ENCODE measurements at regions not wholly inside any gene's neighbourhood (a gene's known extent, or its start where the extent isn't known, plus 50 kb on each side); places are given as distances from the start of the nearest gene placed in this dataset.

GRCh38 chr13:44075113-44075512, 195.4 kb downstream of the LACC1 start:
- intact Hi-C loops (cut with DNase I), result no loop called here
- Histone ChIP-seq H3K27me3 (ENCODE audit: low read depth) (no peaks in the 10 kb centered on the region), H3K4me1 (no peaks in the 10 kb centered on the region), H3K27ac (no peak overlapping the region), H3K36me3 (no peaks in the 10 kb centered on the region), H3K9me3 (no peaks in the 10 kb centered on the region), H3K4me3 (no peak overlapping the region)
- TF ChIP-seq, protein P1, sequence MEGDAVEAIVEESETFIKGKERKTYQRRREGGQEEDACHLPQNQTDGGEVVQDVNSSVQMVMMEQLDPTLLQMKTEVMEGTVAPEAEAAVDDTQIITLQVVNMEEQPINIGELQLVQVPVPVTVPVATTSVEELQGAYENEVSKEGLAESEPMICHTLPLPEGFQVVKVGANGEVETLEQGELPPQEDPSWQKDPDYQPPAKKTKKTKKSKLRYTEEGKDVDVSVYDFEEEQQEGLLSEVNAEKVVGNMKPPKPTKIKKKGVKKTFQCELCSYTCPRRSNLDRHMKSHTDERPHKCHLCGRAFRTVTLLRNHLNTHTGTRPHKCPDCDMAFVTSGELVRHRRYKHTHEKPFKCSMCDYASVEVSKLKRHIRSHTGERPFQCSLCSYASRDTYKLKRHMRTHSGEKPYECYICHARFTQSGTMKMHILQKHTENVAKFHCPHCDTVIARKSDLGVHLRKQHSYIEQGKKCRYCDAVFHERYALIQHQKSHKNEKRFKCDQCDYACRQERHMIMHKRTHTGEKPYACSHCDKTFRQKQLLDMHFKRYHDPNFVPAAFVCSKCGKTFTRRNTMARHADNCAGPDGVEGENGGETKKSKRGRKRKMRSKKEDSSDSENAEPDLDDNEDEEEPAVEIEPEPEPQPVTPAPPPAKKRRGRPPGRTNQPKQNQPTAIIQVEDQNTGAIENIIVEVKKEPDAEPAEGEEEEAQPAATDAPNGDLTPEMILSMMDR (IDR thresholded peaks at IDR 0.05), result no peak
- DNase-seq (no peak), ATAC-seq (no peak)

DNA sequence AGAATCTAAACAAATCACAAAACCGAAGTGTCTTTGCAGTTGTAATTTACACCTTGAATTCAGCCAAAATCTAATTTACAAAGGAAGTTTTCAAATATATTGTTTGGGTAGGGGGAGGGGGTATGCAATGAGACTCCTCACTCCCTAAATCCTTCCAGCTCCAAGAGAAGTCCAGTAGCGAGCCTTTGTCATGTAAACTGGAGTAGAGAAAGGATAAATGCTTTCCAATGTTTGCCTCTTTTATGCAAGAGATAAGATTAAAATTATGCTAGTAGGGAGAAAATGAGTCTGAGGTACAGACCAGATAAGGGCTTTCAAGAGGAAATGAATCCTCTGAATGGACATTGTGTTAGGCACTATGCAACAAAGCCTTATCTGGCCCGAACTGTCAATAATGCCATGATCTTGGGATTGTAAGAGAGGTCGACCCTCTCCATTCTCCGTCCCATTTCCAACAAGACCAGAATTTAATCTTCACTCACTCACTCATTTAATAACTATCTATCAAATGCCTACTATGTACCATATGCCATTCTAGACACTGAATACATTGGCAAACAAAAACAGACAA, 199.2 kb downstream of the LACC1 start:
- intact Hi-C loops (cut with DNase I), result no loop called here
- H3K27me3 ChIP-seq (ENCODE audit: low read depth), result no peaks in the 10 kb centered on the region
- H3K4me1 ChIP-seq, result no peaks in the 10 kb centered on the region
- no peaks in the 10 kb centered on the region for H3K36me3 ChIP-seq
- DNase-seq, result no peak
- ATAC-seq, result no peak
- H3K27ac ChIP-seq, result no peak overlapping the region
- TF ChIP-seq, protein P1 (IDR thresholded peaks at IDR 0.05), result no peak
- no peaks in the 10 kb centered on the region for H3K9me3 ChIP-seq
- H3K4me3 ChIP-seq, result no peak overlapping the region

DNA sequence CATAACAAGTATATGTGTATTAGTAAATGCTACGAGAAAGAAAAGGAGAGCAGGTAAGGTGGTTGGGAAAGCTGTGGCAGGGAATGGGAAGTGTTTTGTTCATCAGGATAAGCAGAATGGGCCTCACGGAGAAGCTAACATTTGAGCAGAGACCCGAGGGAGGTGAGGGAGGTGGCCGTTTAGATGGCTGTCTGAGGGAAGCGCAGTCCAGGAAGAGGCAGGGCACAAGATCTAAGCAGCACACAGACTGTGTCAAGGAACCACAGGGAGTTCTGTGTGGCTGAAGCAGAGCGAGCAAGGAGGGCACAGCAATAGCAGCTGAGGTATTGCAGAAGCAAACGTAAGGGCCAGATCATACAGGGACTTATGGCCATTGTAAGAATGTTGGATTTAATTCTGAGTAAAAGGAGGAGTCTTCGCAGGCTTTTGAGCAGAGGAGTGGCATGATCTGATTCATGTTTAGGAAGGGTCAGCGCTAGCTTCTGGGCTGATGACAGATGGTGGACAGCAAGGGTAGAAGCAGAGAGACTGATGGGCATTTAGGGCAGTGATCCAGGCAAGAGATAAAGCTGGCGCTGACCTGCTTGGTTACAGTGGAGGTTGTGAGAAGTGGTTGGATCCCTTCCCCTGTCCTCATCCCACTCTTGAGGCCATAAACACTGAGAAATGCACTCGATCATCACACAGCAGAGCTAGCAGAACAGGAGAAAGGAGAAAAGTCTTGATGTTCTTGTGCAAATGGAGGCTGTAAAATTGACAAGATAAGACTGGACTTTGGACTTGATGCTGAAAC, 199.9 kb downstream of the LACC1 start:
- Histone ChIP-seq H3K9me3 (no peaks in the 10 kb centered on the region), H3K27me3 (ENCODE audit: low read depth) (no peaks in the 10 kb centered on the region), H3K27ac (no peak overlapping the region), H3K36me3 (no peaks in the 10 kb centered on the region), H3K4me3 (no peak overlapping the region), H3K4me1 (no peaks in the 10 kb centered on the region)
- DNase-seq (no peak), ATAC-seq (no peak)
- TF ChIP-seq, protein P1 (IDR thresholded peaks at IDR 0.05), result no peak
- intact Hi-C loops (cut with DNase I), result no loop called here

DNA sequence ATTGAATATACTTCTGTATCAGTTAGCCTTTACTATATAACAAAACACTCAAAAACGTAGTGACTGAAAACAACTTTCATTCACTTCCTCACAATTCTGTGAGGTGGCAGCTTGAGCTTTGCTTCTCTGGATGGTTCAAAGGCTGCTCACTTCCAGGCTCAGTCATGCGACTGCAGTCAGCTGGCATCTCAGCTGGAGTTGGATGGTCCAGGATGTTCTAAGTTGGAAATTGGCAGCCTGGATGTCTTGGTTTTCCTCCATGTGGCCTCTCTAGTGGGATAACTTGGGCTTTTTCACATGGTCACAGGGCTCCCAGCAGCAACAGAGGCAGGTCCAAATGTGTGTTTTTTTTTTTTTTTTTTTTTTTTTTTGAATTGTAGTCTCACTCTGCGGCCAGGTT, 204.4 kb downstream of the LACC1 start:
- no peaks in the 10 kb centered on the region for H3K9me3 ChIP-seq
- no peak for ATAC-seq
- no peaks in the 10 kb centered on the region for H3K27me3 ChIP-seq (ENCODE audit: low read depth)
- H3K36me3 ChIP-seq, result no peaks in the 10 kb centered on the region
- no peaks in the 10 kb centered on the region for H3K4me1 ChIP-seq
- H3K27ac ChIP-seq, result no peak overlapping the region
- no peak overlapping the region for H3K4me3 ChIP-seq
- TF ChIP-seq, protein P1 (IDR thresholded peaks at IDR 0.05), result no peak
- DNase-seq, result no peak
- intact Hi-C loops (cut with DNase I), result no loop called here

GRCh38 chr13:44086389-44086788, 206.7 kb downstream of the LACC1 start:
- Histone ChIP-seq H3K4me3 (no peak overlapping the region), H3K27me3 (ENCODE audit: low read depth) (no peaks in the 10 kb centered on the region), H3K27ac (no peak overlapping the region), H3K9me3 (no peaks in the 10 kb centered on the region), H3K4me1 (no peaks in the 10 kb centered on the region), H3K36me3 (no peaks in the 10 kb centered on the region)
- DNase-seq (no peak), ATAC-seq (no peak)
- TF ChIP-seq, protein P1 (IDR thresholded peaks at IDR 0.05), result no peak
- intact Hi-C loops (cut with DNase I), result no loop called here

All from lower lobe of right lung (tissue), 2 donors.